BLaER1 treated with 17β-estradiol and CSF1 and Interleukin-3, amounts not matched to agents 10 nM and 100 nM (cell line): ENCODE measurements at regions not wholly inside any gene's neighbourhood (a gene's known extent, or its start where the extent isn't known, plus 50 kb on each side); places are given as distances from the start of the nearest gene placed in this dataset.

ENCODE experiments used
- H3K27ac ChIP-seq, 11 experiments: shearing (Covaris generic); formaldehyde crosslinking; 2 replicates each; pipeline ENCODE4 v1.8.1; 2022
- H3K27me3 ChIP-seq, 11 experiments: shearing (Covaris generic); formaldehyde crosslinking; 2 replicates each; pipeline ENCODE4 v1.8.1; 2022
- H3K36me3 ChIP-seq, 11 experiments: shearing (Covaris generic); formaldehyde crosslinking; 2 replicates each; pipeline ENCODE4 v1.8.1; 2022
- H3K4me1 ChIP-seq, 10 experiments: shearing (Covaris generic); formaldehyde crosslinking; 2 replicates each; pipeline ENCODE4 v1.8.1; 2022
- H3K4me2 ChIP-seq, 11 experiments: shearing (Covaris generic); formaldehyde crosslinking; 2 replicates each; pipeline ENCODE4 v1.8.1; 2022
- H3K4me3 ChIP-seq, 10 experiments: shearing (Covaris generic); formaldehyde crosslinking; 2 replicates each; pipeline ENCODE4 v1.8.1; 2022
- H3K9ac ChIP-seq, 11 experiments: shearing (Covaris generic); formaldehyde crosslinking; 2 replicates each; pipeline ENCODE4 v1.8.1; 2022
- H3K9me3 ChIP-seq, 11 experiments: shearing (Covaris generic); formaldehyde crosslinking; replicated peaks in 1 of 11; 2 replicates each; pipeline ENCODE4 v1.8.1; 2022
- H4K20me1 ChIP-seq, 11 experiments: shearing (Covaris generic); formaldehyde crosslinking; 2 replicates each; pipeline ENCODE4 v1.8.1; 2022
- Cebpa-rat ChIP-seq, 11 experiments: shearing (Covaris generic); IDR thresholded peaks; 2 replicates each; pipeline ENCODE4 v1.8.1; 2022

DNA sequence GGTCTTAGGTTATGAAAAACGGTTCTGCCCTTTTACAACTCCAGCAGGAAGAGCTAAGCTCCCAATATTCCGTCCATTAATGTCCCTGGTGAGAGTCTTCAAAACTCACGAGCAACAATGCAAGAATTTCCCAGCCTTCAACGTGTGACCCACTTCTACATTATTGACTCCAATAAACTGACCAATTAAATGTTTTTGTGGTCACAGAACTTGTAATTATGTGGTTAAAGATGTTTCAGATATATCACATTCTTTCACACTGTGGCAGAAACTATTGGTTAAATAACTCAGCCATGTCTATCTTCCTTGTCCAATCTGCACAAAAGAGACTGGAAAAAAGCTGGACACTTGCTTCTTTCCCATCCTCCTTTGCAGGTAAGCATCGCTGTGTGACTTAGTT lies 286.6 kb upstream of the ADAMTS9 start:
- H3K9me3 ChIP-seq = peaks cover 0 to 6% (median 0%) of the 10 kb centered on the region in 11 experiments; a peak in 4 of 22 replicates
- H3K27ac ChIP-seq = no peak overlapping the region
- H3K4me2 ChIP-seq = no peak overlapping the region
- H3K4me3 ChIP-seq = no peak overlapping the region
- TF ChIP-seq Cebpa-rat (IDR thresholded peaks at IDR 0.05) = no peak
- peaks cover 0 to 6% (median 0%) of the 10 kb centered on the region in 11 experiments; a peak in 2 of 22 replicates for H4K20me1 ChIP-seq
- H3K27me3 ChIP-seq = peaks cover 0 to 87% (median 0%) of the 10 kb centered on the region in 11 experiments; a peak in 8 of 22 replicates
- no peaks in the 10 kb centered on the region for H3K36me3 ChIP-seq
- H3K4me1 ChIP-seq = peaks cover 0 to 17% (median 4%) of the 10 kb centered on the region in 10 experiments; a peak in 6 of 20 replicates
- H3K9ac ChIP-seq = no peak overlapping the region

DNA sequence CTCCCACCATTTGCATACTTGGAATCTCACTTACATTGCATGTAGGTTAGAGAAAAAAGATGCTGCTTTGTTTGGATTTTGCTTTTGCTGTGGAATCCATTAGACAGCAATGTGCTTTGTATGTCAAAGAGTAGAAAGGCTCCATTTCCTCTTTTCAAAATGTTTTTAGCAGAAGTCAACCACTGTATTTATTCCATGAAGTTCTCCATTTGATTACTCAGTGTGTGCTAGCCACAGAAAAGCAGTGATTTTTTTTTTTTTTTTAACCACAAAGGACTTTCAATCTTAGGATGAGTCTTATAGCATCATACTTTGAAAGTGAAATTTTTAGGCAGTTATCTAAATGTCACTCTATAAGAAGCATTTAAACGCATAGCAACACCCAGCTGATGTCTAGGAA lies 285.0 kb upstream of the ADAMTS9 start:
- no peak for TF ChIP-seq Cebpa-rat (IDR thresholded peaks at IDR 0.05)
- H3K27me3 ChIP-seq = peaks cover 0 to 90% (median 0%) of the 10 kb centered on the region in 11 experiments; a peak in 8 of 22 replicates
- H3K9ac ChIP-seq = no peak overlapping the region
- no peak overlapping the region for H3K27ac ChIP-seq
- H3K4me2 ChIP-seq = peak overlapping the region in 5 of 11 experiments; percentile 3 to 73 (median 54); a peak in 9 of 22 replicates
- no peak overlapping the region for H3K4me3 ChIP-seq
- no peaks in the 10 kb centered on the region for H3K36me3 ChIP-seq
- H3K9me3 ChIP-seq = peaks cover 0 to 9% (median 0%) of the 10 kb centered on the region in 11 experiments; a peak in 6 of 22 replicates
- H4K20me1 ChIP-seq = peaks cover 0 to 6% (median 0%) of the 10 kb centered on the region in 11 experiments; a peak in 2 of 22 replicates
- H3K4me1 ChIP-seq = peaks cover 0 to 17% (median 4%) of the 10 kb centered on the region in 10 experiments; a peak in 6 of 20 replicates

- no peak for TF ChIP-seq Cebpa-rat (IDR thresholded peaks at IDR 0.05)
Observed at GRCh38 chr3:64971602-64972001, 283.8 kb upstream of the ADAMTS9 start.

GRCh38 chr3:64970634-64971033 lies 282.8 kb upstream of the ADAMTS9 start:
- no peak overlapping the region for H3K27ac ChIP-seq
- no peak for TF ChIP-seq Cebpa-rat (IDR thresholded peaks at IDR 0.05)
- H3K27me3 ChIP-seq = peaks cover 0 to 88% (median 0%) of the 10 kb centered on the region in 11 experiments; a peak in 8 of 22 replicates
- H3K9ac ChIP-seq = no peak overlapping the region
- H3K36me3 ChIP-seq = no peaks in the 10 kb centered on the region
- H3K9me3 ChIP-seq = peaks cover 0 to 15% (median 5%) of the 10 kb centered on the region in 11 experiments; a peak in 8 of 22 replicates
- H3K4me3 ChIP-seq = no peak overlapping the region
- peaks cover 0 to 17% (median 4%) of the 10 kb centered on the region in 10 experiments; a peak in 6 of 20 replicates for H3K4me1 ChIP-seq
- H3K4me2 ChIP-seq = no peak overlapping the region
- H4K20me1 ChIP-seq = peaks cover 0 to 6% (median 0%) of the 10 kb centered on the region in 11 experiments; a peak in 2 of 22 replicates

More at GRCh38 chr3:64971602-64972001, 283.8 kb upstream of the ADAMTS9 start:
- Histone ChIP-seq H3K4me2 (no peak overlapping the region), H3K9me3 (peaks cover 0 to 14% (median under 1%) of the 10 kb centered on the region in 11 experiments; a peak in 7 of 22 replicates), H3K27ac (no peak overlapping the region), H4K20me1 (peaks cover 0 to 6% (median 0%) of the 10 kb centered on the region in 11 experiments; a peak in 2 of 22 replicates), H3K27me3 (peaks cover 0 to 89% (median 0%) of the 10 kb centered on the region in 11 experiments; a peak in 8 of 22 replicates), H3K36me3 (no peaks in the 10 kb centered on the region), H3K4me3 (no peak overlapping the region), H3K9ac (no peak overlapping the region), H3K4me1 (peaks cover 0 to 17% (median 4%) of the 10 kb centered on the region in 10 experiments; a peak in 6 of 20 replicates)

DNA sequence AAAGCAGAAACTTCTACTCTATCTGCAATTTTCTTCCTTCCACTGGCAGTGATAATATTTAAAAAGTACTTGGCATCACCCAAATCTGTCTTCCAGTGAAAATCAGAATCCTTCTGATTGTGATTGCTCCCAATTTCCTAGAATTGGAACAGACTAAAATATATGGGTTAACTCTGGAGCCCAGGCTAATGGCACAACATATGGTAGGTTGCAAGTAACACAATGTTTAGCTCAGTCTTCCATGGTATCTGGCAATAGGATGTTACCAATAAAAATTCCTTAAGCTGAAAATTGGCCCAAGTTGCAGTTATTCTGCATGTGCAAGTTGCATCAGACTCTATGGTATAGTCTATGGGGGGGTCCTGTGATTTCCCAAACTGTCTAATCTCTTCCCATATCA lies 273.5 kb upstream of the ADAMTS9 start:
- no peak overlapping the region for H3K4me3 ChIP-seq
- H3K4me1 ChIP-seq = no peaks in the 10 kb centered on the region
- H3K27ac ChIP-seq = no peak overlapping the region
- H3K36me3 ChIP-seq = no peaks in the 10 kb centered on the region
- H3K4me2 ChIP-seq = no peak overlapping the region
- no peak for TF ChIP-seq Cebpa-rat (IDR thresholded peaks at IDR 0.05)
- peaks cover 0 to 2% (median 0%) of the 10 kb centered on the region in 11 experiments; a peak in 2 of 22 replicates for H3K9me3 ChIP-seq
- no peak overlapping the region for H3K9ac ChIP-seq
- H4K20me1 ChIP-seq = no peaks in the 10 kb centered on the region
- peaks cover 0 to 41% (median 0%) of the 10 kb centered on the region in 11 experiments; a peak in 3 of 22 replicates for H3K27me3 ChIP-seq

DNA sequence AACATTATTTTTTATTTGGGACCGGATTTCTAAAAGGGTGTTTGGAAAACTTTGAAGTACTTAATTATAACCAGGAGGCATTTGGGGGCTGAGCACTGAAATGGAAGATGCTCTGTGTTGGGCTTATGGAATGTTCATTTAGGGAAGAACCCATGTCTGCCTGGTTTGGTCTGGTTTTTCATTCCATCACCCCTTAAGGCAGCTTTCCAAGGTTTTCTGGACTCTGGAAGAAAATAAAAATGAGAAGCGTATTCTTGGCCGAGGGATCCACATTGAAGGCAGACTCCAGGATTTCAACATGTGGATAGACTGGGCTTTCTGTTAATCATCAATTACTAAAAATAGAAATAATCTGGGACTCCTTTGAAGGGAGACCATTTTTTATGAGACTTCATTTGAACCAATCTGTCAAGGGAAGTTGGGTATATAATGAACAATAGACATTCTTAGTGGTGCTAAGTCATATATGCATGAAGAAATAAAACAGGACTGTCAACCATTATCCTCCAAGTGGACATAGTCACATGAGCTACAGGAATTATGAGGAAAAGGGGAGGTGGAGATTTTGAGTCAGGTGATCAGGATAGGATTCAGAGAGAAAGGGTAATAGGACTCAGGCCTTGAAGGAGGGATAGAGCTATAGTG lies 270.5 kb upstream of the ADAMTS9 start:
- Histone ChIP-seq H3K9me3 (no peaks in the 10 kb centered on the region), H3K9ac (no peak overlapping the region), H3K4me2 (no peak overlapping the region), H3K4me1 (0 out of 20 replicates have a peak, but pooled peaks cover 0 to 6% (median 0%) of the 10 kb centered on the region in 10 experiments), H3K36me3 (no peaks in the 10 kb centered on the region), H3K4me3 (no peak overlapping the region), H3K27me3 (peaks cover 0 to 33% (median 0%) of the 10 kb centered on the region in 11 experiments; a peak in 3 of 22 replicates), H3K27ac (no peak overlapping the region), H4K20me1 (no peaks in the 10 kb centered on the region)
- TF ChIP-seq Cebpa-rat (IDR thresholded peaks at IDR 0.05) = no peak

DNA sequence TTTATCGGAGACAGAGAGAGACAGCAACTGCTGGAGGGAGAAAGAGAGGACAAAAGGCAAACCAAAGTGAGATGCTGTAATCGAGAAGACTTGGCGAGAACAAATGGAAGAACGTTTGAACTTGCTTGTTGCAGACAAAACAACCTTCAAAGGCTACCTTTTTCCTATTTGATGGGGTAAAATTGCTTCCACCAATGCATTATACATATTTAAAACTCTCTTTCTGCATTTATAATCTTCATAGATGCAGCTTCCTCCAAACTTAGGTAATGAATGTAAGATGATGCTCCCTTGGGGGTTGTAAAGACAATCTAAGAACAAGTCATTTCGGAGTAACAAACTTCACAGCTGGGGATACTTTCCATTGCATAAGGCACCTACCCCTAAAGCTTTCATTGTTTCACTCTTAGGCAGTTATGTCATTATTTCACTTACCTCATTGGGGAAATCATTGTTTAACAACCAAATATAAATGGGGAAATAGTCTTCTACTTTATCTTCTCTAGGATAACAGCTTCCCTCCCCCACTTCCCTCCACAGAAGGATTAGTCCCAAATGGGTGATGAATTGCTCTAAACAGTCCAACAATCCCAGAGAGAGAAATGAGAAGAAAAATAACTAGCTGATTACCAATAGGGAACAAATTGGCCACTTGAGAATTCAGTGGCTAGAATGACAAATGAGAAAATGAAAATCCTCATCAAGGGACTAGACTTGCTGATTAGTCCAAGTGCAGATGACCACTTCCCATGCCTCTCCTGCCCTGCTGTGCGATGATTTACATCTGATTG lies 269.8 kb upstream of the ADAMTS9 start:
- no peak overlapping the region for H3K4me2 ChIP-seq
- no peak overlapping the region for H3K4me3 ChIP-seq
- H3K27ac ChIP-seq = no peak overlapping the region
- no peaks in the 10 kb centered on the region for H3K36me3 ChIP-seq
- no peak overlapping the region for H3K9ac ChIP-seq
- H4K20me1 ChIP-seq = no peaks in the 10 kb centered on the region
- no peaks in the 10 kb centered on the region for H3K9me3 ChIP-seq
- peaks cover 0 to 25% (median 0%) of the 10 kb centered on the region in 11 experiments; a peak in 3 of 22 replicates for H3K27me3 ChIP-seq
- 0 out of 20 replicates have a peak, but pooled peaks cover 0 to 6% (median 0%) of the 10 kb centered on the region in 10 experiments for H3K4me1 ChIP-seq
- TF ChIP-seq Cebpa-rat (IDR thresholded peaks at IDR 0.05) = no peak

- H3K9ac ChIP-seq = no peak overlapping the region
- no peaks in the 10 kb centered on the region for H4K20me1 ChIP-seq
- H3K27me3 ChIP-seq = peaks cover 0 to 18% (median 0%) of the 10 kb centered on the region in 11 experiments; a peak in 3 of 22 replicates
- H3K4me2 ChIP-seq = no peak overlapping the region
- H3K9me3 ChIP-seq = no peaks in the 10 kb centered on the region
- TF ChIP-seq Cebpa-rat (IDR thresholded peaks at IDR 0.05) = no peak
- H3K36me3 ChIP-seq = no peaks in the 10 kb centered on the region
- 0 out of 20 replicates have a peak, but pooled peaks cover 0 to 6% (median 0%) of the 10 kb centered on the region in 10 experiments for H3K4me1 ChIP-seq
- H3K27ac ChIP-seq = no peak overlapping the region
- H3K4me3 ChIP-seq = no peak overlapping the region
Observed at GRCh38 chr3:64956711-64957325, 269.0 kb upstream of the ADAMTS9 start.
